DMS 273 (cell line): ENCODE measurements at regions not wholly inside any gene's neighbourhood (a gene's known extent, or its start where the extent isn't known, plus 50 kb on each side); places are given as distances from the start of the nearest gene placed in this dataset.

ENCODE experiments used
- DNase-seq: peaks from one replicate; lab custom pipeline; 2025; ENCODE audit not compliant: unreplicated experiment; lab: John Stamatoyannopoulos, UW

DNA sequence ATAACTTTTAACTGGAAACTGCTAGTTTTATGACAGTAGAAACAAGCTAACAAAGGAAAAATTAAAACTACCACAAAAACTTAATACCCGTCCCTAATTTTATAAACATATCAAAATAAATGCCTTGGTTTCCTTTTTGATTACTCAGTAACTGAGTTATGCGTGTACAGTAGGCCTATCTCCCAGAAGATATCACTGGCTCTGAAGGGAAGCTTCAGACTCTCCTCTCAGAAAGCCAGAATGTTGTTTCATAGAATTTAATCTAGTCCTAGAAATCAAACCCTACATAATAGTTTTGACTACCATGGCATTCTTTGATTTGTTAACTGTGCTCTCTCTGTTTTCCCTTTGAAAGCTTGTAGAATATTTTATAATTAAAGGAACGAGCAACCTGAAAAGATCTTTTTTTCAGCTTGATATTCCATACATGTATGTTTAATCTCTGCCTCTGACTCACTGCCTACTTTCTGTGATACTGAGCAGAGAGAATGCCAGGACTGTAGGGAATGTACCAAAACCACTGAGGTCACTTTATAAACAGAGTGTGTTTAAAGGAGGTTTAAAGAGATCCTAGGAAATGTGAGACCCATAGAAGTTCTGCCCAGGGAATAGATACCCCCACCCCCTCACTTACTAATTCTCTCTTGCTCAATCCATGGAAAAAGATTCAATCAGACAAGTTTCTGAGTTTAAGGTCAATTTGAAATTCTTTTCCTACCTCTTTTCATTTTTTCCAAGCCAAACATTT lies 311.5 kb downstream of the HDGFL1 start:
- DNase-seq = peak; percentile 2

GRCh38 chr6:22882581-22882980 lies 313.2 kb downstream of the HDGFL1 start:
- DNase-seq = no peak

DNA sequence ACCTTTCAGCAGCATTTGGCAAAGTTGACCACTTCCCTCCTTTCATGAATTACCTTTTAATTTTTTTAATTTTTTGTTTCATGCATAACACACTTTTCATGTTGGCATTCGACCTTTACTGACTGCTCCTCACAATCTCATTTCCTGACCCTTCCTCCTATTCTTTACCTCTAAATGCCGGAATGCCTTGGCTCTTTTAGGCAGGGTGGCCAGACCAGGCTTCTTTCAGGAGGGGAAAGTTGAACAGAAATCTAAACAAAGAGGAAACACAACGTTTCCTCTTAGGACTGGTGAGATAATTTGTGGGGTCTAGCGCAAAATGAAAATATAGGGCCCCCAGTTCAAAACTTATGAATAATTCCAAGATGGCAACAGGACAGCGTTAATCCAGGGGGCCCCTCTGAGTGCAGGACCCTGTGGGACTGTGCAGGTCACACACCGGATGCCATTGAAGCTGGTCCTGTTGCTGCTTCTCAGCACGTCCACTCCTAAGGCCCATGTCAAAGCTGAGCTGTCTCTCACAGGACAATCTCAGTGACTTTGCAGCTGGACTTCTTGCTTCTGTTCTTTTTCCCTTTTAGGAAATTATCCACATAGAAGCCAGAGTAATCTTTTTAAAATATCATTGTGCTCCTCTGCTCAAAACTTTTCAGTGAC lies 313.8 kb downstream of the HDGFL1 start:
- no peak for DNase-seq

GRCh38 chr6:22884456-22884855 lies 315.1 kb downstream of the HDGFL1 start:
- DNase-seq = no peak

DNA sequence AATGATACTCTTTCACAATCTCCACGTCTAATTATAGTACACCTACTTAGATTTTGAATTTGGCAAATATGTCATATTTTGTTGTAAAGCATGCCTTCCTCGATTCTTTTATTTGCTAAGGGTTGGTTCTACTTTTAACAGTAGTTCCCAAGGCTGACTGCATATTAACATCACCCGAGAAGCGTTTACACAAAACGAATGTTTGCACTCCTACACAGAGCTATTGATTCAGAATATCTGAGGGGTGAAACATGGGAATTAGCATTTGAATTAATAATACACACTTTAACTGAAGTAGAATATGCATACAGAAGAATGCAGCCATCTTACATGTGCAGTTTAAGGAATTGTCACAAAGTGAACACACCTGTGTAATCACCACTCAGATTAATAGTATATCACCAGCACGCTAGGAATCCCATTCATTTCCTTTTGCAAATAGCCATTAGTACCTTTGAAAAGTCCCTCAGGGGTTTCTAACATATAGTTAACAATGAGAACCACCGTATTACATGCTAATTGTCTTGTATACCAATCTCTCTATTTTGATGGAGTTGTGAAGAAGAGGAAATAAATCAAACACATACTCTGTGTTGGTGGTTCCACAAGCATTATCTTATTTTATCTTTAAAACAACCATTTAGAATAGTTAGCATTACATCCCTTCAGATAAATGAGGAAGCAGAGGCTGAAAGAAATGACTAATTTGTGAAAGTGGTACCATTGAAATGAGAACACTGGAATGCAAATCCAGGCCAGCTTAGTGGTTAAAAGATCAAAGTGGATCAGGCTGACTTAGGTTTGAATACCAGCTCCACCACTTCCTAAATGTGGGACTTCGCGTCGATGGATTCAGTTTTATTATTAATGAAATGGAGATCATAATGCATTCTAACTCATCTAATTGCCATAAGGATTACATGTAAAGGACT lies 317.6 kb downstream of the HDGFL1 start:
- no peak for DNase-seq

DNA sequence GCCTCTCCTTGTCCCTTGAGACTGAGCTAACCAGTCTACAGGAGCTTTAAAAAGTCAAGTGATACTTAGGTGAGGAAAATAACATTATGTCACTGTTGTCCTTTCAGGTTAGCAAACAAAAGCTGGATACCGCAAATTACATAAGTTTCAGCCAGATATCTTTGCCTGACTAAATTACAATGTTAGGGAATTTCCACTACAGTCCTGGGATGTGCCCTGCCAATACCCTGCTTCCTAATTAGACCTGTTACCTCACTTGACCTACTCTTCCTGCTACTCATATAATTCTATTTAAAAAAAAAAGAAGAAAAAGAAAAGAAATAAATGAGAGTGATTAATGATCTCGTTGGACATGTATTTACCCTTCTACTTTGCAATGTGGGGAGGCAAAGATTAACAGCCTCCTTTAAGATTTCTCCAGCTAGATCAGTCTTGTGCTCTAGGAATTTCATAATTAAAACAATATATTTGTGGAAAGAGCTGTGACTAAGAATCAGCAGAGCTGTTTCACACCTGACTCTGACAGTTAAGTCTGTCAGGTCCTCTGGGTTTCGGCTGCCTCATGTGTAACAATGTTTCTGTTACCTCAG lies 318.9 kb downstream of the HDGFL1 start:
- no peak for DNase-seq

DNA sequence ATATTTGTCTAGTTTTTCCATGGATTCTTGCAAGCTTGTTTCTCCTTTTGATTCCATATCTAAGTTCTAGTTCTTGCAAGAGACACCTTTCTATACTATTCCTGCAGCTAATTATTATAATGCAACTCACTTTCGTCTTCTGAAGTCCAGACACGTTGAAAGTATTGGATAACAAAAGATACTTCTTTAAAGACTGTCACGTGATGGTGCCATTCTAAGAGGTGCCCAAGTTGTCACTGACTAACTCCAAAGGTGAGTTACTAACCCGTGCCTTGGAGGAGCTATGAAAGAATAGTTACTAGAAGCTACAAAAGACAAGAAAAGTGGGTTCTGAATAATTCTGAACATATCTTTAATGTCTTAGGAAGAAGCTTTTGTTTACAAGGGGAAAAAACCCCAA lies 322.6 kb downstream of the HDGFL1 start:
- DNase-seq = no peak

DNA sequence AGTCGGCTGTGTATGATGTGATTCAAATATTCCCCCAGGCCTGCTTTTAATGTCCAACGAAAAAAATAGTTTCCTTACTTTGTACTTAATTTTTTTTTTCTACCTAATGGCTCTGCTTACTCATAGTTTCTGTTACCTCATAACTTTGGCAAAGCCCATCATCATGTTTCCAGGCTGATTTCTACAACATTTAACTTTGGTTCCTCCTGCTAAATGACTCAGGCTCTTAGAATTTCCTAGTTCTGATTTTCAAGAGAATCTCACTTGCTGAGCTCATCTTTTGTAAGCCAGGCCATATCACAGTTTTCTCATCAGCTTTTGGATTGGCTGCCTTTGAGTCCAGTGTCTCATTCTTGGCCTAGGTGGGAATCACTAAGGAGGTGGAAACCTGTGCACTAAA lies 323.1 kb downstream of the HDGFL1 start:
- DNase-seq = no peak

DNA sequence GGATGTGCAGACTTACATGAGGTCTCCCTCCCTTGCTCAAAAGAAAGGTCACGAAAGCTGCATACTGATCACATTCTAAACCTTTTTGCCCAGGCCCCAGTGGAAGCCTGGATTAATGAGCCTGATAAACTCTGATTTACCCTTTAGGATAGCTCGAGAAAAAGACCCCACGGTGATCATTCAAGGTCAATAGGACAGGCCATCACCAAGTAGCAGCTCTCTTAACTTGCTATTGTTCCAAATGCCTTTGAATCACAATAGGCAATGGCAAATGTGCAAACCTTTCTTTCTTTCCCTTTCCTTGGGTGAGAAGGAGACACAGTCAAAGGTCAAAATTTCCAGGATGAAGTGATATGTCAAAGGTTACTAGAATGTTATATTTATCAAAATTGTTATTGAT lies 327.3 kb downstream of the HDGFL1 start:
- no peak for DNase-seq

DNA sequence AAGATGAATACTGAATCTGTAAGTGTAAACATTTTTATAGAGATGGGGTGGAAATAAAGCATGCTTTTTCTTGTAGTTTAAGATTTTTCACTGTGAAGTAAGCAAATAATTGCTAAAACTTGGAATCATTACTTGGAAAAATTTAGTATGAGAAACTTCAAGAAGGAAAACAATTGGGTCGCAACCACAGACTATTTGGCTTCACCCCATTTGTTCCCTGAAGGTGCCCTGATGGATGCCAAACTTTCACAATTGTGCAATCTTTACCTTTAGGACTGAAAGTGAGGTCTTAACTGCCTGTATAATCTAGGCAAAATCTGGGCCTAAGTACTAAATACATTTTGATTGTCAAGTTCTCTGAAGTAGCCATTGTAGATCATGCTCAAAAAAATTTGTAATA lies 330.1 kb downstream of the HDGFL1 start:
- DNase-seq = no peak

- no peak for DNase-seq
Measured at GRCh38 chr6:22903826-22904225, 334.5 kb downstream of the HDGFL1 start.

DNA sequence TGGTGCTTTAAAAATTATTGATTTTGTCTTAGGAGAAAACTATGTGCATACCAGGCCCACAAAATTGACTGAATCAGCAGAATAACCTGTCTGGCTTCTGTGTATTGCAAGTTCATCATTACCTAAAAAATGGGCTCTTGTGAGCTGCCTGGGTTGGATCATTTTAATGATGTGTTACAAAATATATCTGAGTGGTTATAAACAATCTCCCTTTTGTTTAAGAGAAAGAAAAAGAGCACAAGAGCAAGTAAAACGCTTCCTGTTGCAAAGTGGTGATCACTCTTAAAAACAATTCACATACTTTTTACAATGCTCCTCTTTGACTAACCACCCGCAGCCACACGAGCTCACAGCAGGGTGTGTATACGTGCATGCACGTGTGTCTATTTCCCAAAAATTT lies 335.1 kb downstream of the HDGFL1 start:
- DNase-seq = no peak

DNA sequence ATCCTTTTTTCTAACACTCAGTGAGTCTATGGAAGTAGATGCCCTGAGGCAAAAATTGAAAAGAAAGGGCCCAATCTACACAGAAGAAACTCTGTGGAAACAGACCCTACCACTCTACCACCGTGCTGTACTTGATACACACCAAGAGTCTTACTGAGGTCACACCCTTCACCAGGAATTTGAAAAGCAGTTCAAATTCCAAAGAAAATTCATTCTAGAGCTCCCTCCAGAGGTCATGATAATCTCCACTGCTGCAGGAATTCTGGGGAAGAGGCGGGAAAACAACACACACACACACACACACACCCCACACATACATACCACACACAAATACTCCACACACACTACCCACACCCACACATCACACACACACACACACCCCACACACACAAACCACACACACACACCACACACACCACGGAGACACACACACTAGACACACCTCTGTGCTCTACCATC lies 336.8 kb downstream of the HDGFL1 start:
- DNase-seq = peak; percentile 18

- DNase-seq = no peak
Measured at GRCh38 chr6:22907085-22907484, 337.7 kb downstream of the HDGFL1 start.

DNA sequence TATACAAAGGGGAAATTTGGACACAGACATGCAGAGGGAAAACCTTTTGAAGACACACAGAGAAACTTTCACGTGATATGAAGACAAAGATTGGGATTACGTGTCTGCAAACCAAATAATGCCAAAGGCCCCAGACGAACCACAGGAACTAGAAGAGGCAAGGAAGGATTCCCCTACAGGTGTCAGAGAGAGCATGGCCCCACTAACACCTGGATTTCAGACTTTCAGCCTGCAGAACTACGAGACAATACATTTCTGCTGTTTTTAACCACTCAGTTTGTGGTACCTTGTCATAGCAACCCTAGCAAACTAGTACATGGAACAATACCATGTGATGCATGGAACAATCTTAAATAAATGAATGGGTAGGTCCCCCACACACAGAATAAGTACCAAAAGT lies 341.0 kb downstream of the HDGFL1 start:
- no peak for DNase-seq

DNA sequence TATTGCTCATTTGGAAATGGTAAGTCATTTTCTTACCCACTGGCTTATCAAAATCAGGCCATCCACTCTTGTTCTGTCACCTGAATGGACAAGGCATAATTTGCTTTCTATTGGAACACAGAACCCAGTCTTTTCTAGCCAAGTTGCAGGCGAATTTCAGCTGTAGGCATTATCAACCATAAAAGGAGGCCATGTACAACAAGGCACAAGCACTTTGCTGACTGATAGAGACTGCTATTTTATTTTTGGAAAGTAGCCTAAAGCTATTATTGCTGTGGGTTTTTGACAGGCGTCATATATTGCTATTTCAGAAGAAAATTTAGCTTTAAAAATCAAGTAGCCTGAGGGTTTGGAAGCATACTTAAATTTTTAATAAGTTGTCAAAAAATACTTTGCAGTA lies 344.2 kb downstream of the HDGFL1 start:
- no peak for DNase-seq

- no peak for DNase-seq
Measured at GRCh38 chr6:22917344-22917743, 348.0 kb downstream of the HDGFL1 start.

DNA sequence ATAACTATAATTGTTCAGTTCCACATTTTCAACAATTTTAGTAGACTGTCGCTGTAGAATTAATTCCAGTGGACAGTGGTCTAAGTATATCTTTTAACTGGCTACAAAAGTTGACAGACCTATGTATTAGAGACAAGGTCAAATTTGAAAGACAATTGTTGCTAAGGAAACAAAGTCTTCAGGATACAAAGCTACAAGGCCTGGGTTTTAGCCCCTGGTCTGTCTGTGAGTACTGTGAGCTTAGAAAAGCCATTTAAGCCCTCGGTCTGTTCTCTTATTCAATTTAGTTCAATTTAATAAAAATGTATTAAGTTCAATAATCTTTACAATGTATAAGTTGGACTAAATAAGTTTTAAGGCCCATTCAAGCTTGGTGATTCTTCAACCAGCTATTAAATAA lies 352.5 kb downstream of the HDGFL1 start:
- DNase-seq = no peak

- DNase-seq = no peak
Measured at GRCh38 chr6:22925304-22925835, 356.0 kb downstream of the HDGFL1 start.

DNA sequence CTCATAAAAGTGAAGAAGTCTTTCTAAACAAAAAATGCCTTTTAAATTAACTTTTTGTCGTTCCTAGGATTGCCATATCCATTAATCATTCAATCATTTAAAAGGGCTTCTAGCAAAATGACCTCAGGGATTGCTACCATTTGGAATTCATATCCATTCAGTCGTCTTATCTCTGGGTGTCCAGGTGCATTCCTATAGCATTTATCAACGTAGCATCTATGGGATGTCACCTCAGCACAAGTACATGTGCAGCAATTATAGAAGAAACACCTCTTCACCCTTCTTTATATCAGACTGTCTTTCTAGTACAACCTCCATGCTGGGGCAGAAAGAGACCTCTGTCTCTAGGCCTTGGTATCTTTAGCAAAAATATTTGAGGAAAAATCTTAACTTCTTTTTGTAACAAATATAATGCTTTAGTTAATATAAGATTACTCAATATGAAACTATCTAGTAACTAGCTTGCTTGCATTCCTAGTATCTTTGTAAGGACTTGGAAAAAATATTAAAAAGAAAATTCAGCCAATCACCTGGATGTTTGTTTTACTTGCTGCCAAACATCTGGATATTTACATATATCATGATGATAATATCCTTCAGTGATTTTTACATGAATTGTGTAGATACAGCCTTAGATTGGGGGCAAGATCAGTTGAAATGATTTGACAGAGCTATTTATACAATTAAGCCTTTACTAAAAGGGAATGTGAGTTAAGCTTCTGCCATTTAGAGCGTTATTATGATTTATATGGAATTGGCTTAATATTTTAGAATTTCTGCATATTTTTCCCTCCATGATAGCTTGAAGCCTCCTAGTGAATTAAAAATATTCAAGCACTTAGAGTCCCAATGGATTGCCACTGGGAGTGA lies 356.8 kb downstream of the HDGFL1 start:
- DNase-seq = no peak
